ENCODE measurements at regions not wholly inside any gene's neighbourhood (a gene's known extent, or its start where the extent isn't known, plus 50 kb on each side); places are given as distances from the start of the nearest gene placed in this dataset.

- no peak for DNase-seq
Measured at GRCh38 chr2:236805800-236806531, 236.3 kb downstream of the ACKR3 start.

- DNase-seq = no peak
Measured at GRCh38 chr2:236809716-236810115, 240.1 kb downstream of the ACKR3 start.

GRCh38 chr2:236811062-236811656 is 241.5 kb downstream of the ACKR3 start:
- DNase-seq = no peak

- DNase-seq = no peak
Measured at GRCh38 chr2:236813766-236814165, 244.1 kb downstream of the ACKR3 start.

GRCh38 chr2:236814593-236814992 is 245.0 kb downstream of the ACKR3 start:
- DNase-seq = no peak

- no peak for DNase-seq
Measured at GRCh38 chr2:236815746-236816145, 246.1 kb downstream of the ACKR3 start.

GRCh38 chr2:236816197-236817170 is 246.9 kb downstream of the ACKR3 start:
- DNase-seq = no peak

GRCh38 chr2:236818281-236819045 is 248.8 kb downstream of the ACKR3 start:
- no peak for DNase-seq

- DNase-seq = no peak
Measured at GRCh38 chr2:236819275-236820002, 249.8 kb downstream of the ACKR3 start.

- no peak for DNase-seq
Measured at GRCh38 chr2:236820763-236821344, 251.2 kb downstream of the ACKR3 start.

- DNase-seq = no peak
Measured at GRCh38 chr2:236823041-236823629, 253.5 kb downstream of the ACKR3 start.

GRCh38 chr2:236823963-236824362 is 254.3 kb downstream of the ACKR3 start:
- DNase-seq = no peak

- DNase-seq = no peak
Measured at GRCh38 chr2:236824836-236825235, 255.2 kb downstream of the ACKR3 start.

- no peak for DNase-seq
Measured at GRCh38 chr2:236825989-236826510, 256.4 kb downstream of the ACKR3 start.

- DNase-seq = no peak
Measured at GRCh38 chr2:236826606-236827156, 257.1 kb downstream of the ACKR3 start.

- no peak for DNase-seq
Measured at GRCh38 chr2:236827997-236828396, 257.7 kb upstream of the COPS8 start.

- no peak for DNase-seq
Measured at GRCh38 chr2:236828820-236829219, 256.9 kb upstream of the COPS8 start.

GRCh38 chr2:236830926-236831325 is 254.8 kb upstream of the COPS8 start:
- no peak for DNase-seq

- no peak for DNase-seq
Measured at GRCh38 chr2:236831698-236832097, 254.0 kb upstream of the COPS8 start.

- DNase-seq = no peak
Measured at GRCh38 chr2:236833501-236834073, 252.1 kb upstream of the COPS8 start.
